Hepatocyte (in vitro differentiated cells): ENCODE measurements at regions not wholly inside any gene's neighbourhood (a gene's known extent, or its start where the extent isn't known, plus 50 kb on each side); places are given as distances from the start of the nearest gene placed in this dataset.

Source experiments
- DNase-seq: peaks from one replicate; pipeline ENCODE4 v3.0.0-alpha.2; 2016; ENCODE audit warnings: low spot score
- H2AFZ ChIP-seq: fragments of 200-600 bp; sonication (generic); 2 replicates; pipeline ENCODE4 v1.6.0; 2016; ENCODE audit warnings: antibody characterized with exemption, mild to moderate bottlenecking
- H3K27ac ChIP-seq: fragments of 200-600 bp; sonication (generic); 2 replicates; pipeline ENCODE4 v1.5.1; 2016; ENCODE audit warnings: mild to moderate bottlenecking
- H3K27me3 ChIP-seq: fragments of 200-600 bp; sonication (generic); 2 replicates; pipeline ENCODE4 v1.6.1; 2016
- H3K36me3 ChIP-seq: fragments of 200-600 bp; sonication (generic); replicated peaks from 2 replicates; pipeline ENCODE4 v1.5.1; 2016; ENCODE audit warnings: low read depth; ENCODE audit not compliant: insufficient read depth
- H3K4me1 ChIP-seq: fragments of 200-600 bp; sonication (generic); 2 replicates; pipeline ENCODE4 v1.5.1; 2016; ENCODE audit warnings: mild to moderate bottlenecking, moderate library complexity; ENCODE audit not compliant: insufficient read depth
- H3K4me2 ChIP-seq: fragments of 200-600 bp; sonication (generic); 2 replicates; pipeline ENCODE4 v1.6.0; 2016
- H3K4me3 ChIP-seq: fragments of 200-600 bp; sonication (generic); 2 replicates; pipeline ENCODE4 v1.5.1; 2016; ENCODE audit warnings: mild to moderate bottlenecking
- H3K79me2 ChIP-seq: fragments of 200-600 bp; sonication (generic); 2 replicates; pipeline ENCODE4 v1.6.0; 2017; ENCODE audit warnings: mild to moderate bottlenecking
- H3K9me2 ChIP-seq: fragments of 200-600 bp; sonication (generic); replicated peaks from 2 replicates; pipeline ENCODE4 v1.6.0; 2017; ENCODE audit warnings: mild to moderate bottlenecking; ENCODE audit not compliant: insufficient read depth
- H3K9me3 ChIP-seq: fragments of 200-600 bp; sonication (generic); 2 replicates; pipeline ENCODE4 v1.5.1; 2016; ENCODE audit warnings: low read depth, mild to moderate bottlenecking
- H4K20me1 ChIP-seq: fragments of 200-600 bp; sonication (generic); 2 replicates; pipeline ENCODE4 v1.6.0; 2016; ENCODE audit warnings: mild to moderate bottlenecking; ENCODE audit not compliant: insufficient read depth, poor library complexity, severe bottlenecking
- CTCF ChIP-seq: fragments of 200-600 bp; sonication (generic); IDR thresholded peaks from 2 replicates; pipeline ENCODE4 v1.5.1; 2016; ENCODE audit warnings: antibody characterized with exemption, mild to moderate bottlenecking; ENCODE audit not compliant: poor library complexity
- EZH2 ChIP-seq: fragments of 200-600 bp; sonication (generic); IDR thresholded peaks from 2 replicates; pipeline ENCODE4 v1.6.1; 2016; ENCODE audit warnings: antibody characterized with exemption, mild to moderate bottlenecking, borderline replicate concordance
- EZH2phosphoT487 ChIP-seq: fragments of 200-600 bp; sonication (generic); IDR thresholded peaks from one replicate; pipeline ENCODE4 v1.6.1; 2018; ENCODE audit warnings: antibody characterized with exemption, mild to moderate bottlenecking, low read depth, moderate library complexity; ENCODE audit not compliant: unreplicated experiment, severe bottlenecking
- WGBS: methylation state at CpG from one replicate; pipeline ENCODE4 v1.1.6; 2016; ENCODE audit warnings: low lambda C conversion rate; ENCODE audit errors: missing lambda C conversion rate; 5-methylcytosine and 5-hydroxymethylcytosine counted together

- Histone ChIP-seq H4K20me1 (no peaks in the 10 kb centered on the region), H3K79me2 (no peaks in the 10 kb centered on the region), H3K4me2 (no peak overlapping the region), H3K4me1 (no peaks in the 10 kb centered on the region), H3K27me3 (no peaks in the 10 kb centered on the region), H3K36me3 (no peaks in the 10 kb centered on the region), H2AFZ (no peak overlapping the region), H3K9me2 (no peaks in the 10 kb centered on the region), H3K9me3 (no peaks in the 10 kb centered on the region), H3K4me3 (no peak overlapping the region), H3K27ac (no peak overlapping the region)
- WGBS, result 85% methylated on average over 2 of the region's 2 CpGs
- TF ChIP-seq CTCF, result no peak
- no peak for TF ChIP-seq EZH2
- no peak for DNase-seq
Measured at GRCh38 chr6:113172531-113172966, 684.6 kb upstream of the MARCKS start.

GRCh38 chr6:113178349-113178748, 678.8 kb upstream of the MARCKS start:
- H3K27ac ChIP-seq, result no peak overlapping the region

GRCh38 chr6:113181164-113181563, 676.0 kb upstream of the MARCKS start:
- DNase-seq, result no peak
- Histone ChIP-seq H3K4me3 (no peak overlapping the region), H3K4me1 (no peaks in the 10 kb centered on the region), H2AFZ (no peak overlapping the region), H3K4me2 (no peak overlapping the region), H3K79me2 (no peaks in the 10 kb centered on the region), H3K27ac (no peak overlapping the region), H3K9me3 (no peaks in the 10 kb centered on the region), H4K20me1 (no peaks in the 10 kb centered on the region), H3K27me3 (no peaks in the 10 kb centered on the region), H3K36me3 (no peaks in the 10 kb centered on the region), H3K9me2 (no peaks in the 10 kb centered on the region)
- TF ChIP-seq CTCF (no peak), EZH2phosphoT487 (no peak), EZH2 (no peak)
- 93% methylated on average over 3 of the region's 3 CpGs for WGBS

More at GRCh38 chr6:113178349-113178748, 678.8 kb upstream of the MARCKS start:
- no peak overlapping the region for H3K4me2 ChIP-seq
- no peaks in the 10 kb centered on the region for H3K36me3 ChIP-seq
- no peak overlapping the region for H2AFZ ChIP-seq
- H4K20me1 ChIP-seq, result no peaks in the 10 kb centered on the region
- DNase-seq, result no peak
- H3K4me3 ChIP-seq, result no peak overlapping the region
- H3K79me2 ChIP-seq, result no peaks in the 10 kb centered on the region
- H3K27me3 ChIP-seq, result no peaks in the 10 kb centered on the region
- H3K4me1 ChIP-seq, result no peaks in the 10 kb centered on the region
- TF ChIP-seq EZH2phosphoT487 (no peak), EZH2 (no peak), CTCF (no peak)
- H3K9me3 ChIP-seq, result no peaks in the 10 kb centered on the region
- no peaks in the 10 kb centered on the region for H3K9me2 ChIP-seq
